GM18511 (cell line): ENCODE measurements at regions not wholly inside any gene's neighbourhood (a gene's known extent, or its start where the extent isn't known, plus 50 kb on each side); places are given as distances from the start of the nearest gene placed in this dataset.

ENCODE experiments used
- ATAC-seq: cut with Tn5 transposase; IDR thresholded peaks from one replicate; pipeline ENCODE4 v1.9.1; 2021; ENCODE audit warnings: mild to moderate bottlenecking, moderate library complexity; ENCODE audit not compliant: unreplicated experiment

DNA sequence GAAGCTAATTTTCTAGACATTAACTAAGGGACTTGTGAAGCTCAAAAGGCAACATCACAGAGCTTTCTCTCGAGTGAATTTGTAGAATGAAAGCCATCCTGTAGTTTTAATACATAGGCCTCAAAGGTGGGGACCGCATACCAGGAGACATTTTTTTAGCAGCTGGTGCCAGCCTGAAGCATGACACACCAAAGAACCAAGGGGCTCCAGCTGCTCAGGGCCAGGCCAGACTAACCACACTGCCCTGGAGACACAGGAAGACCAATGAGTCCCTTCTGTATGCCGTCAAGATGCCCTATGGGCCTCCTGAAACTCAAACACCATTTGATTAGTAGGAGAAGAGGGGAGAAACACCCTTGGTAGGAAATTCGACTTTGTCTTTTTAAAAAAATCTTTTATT lies 113.9 kb upstream of the CACNA1E start:
- ATAC-seq = no peak

GRCh38 chr1:181383695-181384094 lies 99.6 kb upstream of the CACNA1E start:
- no peak for ATAC-seq

- no peak for ATAC-seq
These were observed 97.0 kb upstream of the CACNA1E start for GRCh38 chr1:181386340-181386739.

- ATAC-seq = no peak
These were observed 96.4 kb upstream of the CACNA1E start for GRCh38 chr1:181386951-181387350.

DNA sequence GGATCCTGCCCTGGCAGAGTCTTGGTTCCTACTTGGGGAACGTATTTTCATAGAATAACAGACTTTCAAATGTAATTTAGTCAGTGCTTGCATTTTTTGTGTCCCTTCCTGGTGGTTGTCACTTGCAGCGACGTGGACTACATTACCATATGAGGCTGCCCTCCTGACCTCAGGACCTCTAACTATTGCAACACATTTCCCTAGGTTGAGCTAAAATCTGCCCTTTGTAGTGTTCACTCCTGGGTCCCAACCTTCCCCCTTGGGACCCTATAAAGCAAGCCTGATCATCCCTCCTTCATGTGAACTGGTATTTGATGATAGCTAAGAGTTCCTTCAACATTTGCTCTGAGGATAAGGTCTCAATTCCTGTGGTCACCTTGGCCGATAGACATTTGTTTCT lies 95.6 kb upstream of the CACNA1E start:
- no peak for ATAC-seq

DNA sequence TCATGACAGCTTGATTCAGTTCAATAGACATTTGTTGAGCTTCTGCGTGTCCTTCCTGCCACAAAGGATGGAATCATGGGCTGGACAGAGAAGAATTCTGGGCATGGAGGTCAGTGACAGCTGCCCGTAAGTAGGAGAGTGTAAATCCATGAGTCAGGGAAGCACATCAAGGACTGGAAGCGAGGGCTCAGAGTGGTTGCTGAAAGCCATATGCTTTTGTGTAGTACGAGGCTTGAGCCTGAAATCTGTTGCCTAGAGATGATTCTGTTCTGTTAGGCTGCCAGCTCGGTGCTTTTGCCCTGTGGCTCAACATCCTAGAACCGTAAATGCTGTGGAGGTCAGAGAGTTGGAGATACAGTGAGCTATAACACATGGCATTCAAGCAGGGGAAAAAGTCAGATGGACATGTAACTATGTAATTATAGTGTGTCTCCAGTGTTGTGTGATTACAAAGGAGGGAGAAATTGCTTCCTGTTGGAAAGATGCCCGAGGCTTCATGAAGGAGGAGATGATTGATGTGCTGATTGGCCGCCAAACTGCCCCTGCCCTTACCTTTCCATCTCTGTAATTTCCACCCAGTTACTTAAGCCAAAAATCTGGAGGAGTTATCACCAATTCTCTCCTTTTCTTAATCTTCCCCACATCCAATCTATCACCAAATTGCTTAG lies 92.8 kb upstream of the CACNA1E start:
- no peak for ATAC-seq

GRCh38 chr1:181391301-181391900 lies 91.9 kb upstream of the CACNA1E start:
- no peak for ATAC-seq

GRCh38 chr1:181392133-181392532 lies 91.2 kb upstream of the CACNA1E start:
- ATAC-seq = no peak

- ATAC-seq = no peak
These were observed 90.6 kb upstream of the CACNA1E start for GRCh38 chr1:181392613-181393220.

DNA sequence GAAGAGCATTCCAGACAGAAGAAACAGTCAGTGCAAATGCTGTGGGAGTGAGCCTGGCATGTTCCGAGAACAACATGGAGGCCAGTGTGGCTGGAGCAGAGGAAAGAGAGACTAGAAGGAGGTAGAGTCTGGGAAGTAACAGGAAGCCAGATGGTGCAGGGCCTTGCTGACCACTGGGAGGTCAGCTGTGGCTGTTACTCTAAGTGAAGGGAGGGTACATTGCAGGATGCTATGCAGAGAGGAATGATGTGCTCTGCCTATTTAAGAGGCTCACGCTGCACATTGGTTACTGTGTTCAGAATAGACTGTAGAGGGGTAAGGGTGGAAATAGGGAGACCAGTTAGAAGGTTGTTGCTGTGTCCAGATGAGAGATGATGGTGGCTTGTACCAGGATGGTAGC lies 88.6 kb upstream of the CACNA1E start:
- ATAC-seq = no peak

GRCh38 chr1:181396171-181396670 lies 87.1 kb upstream of the CACNA1E start:
- no peak for ATAC-seq

- no peak for ATAC-seq
These were observed 86.5 kb upstream of the CACNA1E start for GRCh38 chr1:181396811-181397210.

- ATAC-seq = peak; percentile 79
These were observed 85.5 kb upstream of the CACNA1E start for GRCh38 chr1:181397845-181398244.

- ATAC-seq = peak; percentile 88
These were observed 84.8 kb upstream of the CACNA1E start for GRCh38 chr1:181398544-181398943.

GRCh38 chr1:181405584-181405983 lies 77.7 kb upstream of the CACNA1E start:
- no peak for ATAC-seq

GRCh38 chr1:181406989-181407388 lies 76.3 kb upstream of the CACNA1E start:
- no peak for ATAC-seq

DNA sequence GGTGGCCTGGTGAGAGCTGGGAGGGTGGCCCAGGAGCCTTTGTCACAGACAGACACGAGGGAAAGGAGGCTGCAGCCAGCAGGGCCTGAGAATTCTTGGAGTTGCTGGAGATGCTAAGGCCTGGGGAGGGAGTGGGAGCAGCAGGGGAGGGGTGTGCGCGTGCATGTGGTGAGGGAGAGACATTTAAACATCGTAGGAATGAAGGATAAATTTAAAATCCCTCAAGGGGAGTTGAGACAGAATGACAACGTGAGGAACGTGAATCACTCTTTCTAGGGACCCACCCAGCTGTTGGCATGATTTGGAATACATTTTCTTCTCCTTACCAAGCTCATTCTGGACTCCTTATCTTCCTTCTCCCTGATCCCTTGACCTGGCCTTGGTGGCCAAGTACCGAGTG lies 73.3 kb upstream of the CACNA1E start:
- no peak for ATAC-seq

DNA sequence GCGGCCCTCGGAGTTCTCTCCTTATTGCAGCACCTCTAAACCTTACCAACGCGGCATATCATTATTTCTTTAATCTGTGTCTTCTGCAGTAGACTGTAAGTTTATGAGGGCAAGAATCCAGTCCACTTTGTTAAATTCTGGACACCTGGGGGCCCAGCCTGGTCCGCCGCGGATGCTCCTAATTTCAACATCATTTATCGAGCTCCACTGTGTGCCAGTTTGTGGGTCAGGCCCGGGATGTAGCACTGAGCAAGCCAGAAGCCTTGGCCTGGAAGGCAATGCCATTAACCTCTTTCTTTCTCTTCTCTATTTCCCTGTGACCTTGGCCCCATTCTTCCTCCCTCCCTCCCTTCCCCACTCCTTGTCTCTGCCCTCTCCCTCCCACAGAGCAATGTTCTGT lies 70.6 kb upstream of the CACNA1E start:
- no peak for ATAC-seq

GRCh38 chr1:181413195-181413815 lies 70.0 kb upstream of the CACNA1E start:
- ATAC-seq = no peak

- ATAC-seq = no peak
These were observed 69.5 kb upstream of the CACNA1E start for GRCh38 chr1:181413836-181414235.

DNA sequence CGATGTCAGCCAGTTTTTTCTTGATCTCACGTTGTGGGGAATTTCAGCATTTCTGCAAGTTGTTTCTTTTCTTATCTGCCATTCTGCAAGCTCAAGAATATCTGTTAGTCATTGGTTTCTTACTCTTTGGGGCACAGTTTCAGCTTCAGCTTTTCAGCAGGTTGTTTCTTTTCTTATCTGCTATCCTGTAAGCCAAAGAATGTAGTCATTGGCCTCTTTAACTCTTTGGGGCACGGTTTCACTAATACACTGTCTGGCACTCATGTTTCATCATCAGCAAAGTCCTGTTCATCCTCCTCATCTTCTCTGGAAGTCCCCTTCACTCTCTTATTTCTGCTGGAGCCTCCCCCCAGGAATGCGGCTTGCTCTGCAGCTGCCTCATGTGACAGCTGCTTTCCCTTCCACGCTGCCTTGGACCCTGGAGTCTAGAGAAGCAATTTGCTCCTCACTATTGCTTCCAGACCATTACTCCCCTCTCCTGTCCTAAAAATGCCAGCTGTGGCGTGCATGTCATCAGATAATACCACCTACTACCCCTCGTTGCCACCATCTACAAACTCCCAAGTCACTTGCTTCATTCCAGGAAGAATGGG lies 67.0 kb upstream of the CACNA1E start:
- no peak for ATAC-seq
